ENCODE measurements at regions not wholly inside any gene's neighbourhood (a gene's known extent, or its start where the extent isn't known, plus 50 kb on each side); places are given as distances from the start of the nearest gene placed in this dataset.

DNA sequence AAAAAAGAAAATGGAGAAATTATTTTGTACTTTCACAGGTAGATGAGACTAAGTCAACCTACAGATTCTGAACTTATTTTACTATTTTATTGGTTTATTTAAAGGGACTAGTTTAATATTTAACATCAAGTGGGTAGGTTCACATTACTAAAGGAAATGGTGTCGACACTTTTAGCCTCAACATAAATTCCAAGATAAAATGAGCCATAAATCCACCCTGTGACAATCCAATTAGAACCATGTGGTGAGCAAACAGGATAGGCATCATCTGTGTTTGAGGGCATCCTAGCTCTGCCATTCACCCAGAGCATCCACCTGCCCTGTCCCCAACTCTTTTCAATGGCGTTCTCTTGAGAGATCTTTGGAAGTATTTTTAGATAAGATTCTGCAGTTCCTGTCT is 92.8 kb upstream of the PMFBP1 start (continued):
- TF ChIP-seq POLR2H (tag; IDR thresholded peaks at IDR 0.05; ENCODE audit: low read depth) (no peak), ZNF583 (CRISPR knock-in tag; IDR thresholded peaks at IDR 0.05) (no peak), ZBTB17 (CRISPR knock-in tag; IDR thresholded peaks at IDR 0.05) (no peak), DPF2 (IDR thresholded peaks at IDR 0.05) (no peak), YBX1 (IDR thresholded peaks at IDR 0.05) (no peak)
- TF ChIP-seq, protein P1, sequence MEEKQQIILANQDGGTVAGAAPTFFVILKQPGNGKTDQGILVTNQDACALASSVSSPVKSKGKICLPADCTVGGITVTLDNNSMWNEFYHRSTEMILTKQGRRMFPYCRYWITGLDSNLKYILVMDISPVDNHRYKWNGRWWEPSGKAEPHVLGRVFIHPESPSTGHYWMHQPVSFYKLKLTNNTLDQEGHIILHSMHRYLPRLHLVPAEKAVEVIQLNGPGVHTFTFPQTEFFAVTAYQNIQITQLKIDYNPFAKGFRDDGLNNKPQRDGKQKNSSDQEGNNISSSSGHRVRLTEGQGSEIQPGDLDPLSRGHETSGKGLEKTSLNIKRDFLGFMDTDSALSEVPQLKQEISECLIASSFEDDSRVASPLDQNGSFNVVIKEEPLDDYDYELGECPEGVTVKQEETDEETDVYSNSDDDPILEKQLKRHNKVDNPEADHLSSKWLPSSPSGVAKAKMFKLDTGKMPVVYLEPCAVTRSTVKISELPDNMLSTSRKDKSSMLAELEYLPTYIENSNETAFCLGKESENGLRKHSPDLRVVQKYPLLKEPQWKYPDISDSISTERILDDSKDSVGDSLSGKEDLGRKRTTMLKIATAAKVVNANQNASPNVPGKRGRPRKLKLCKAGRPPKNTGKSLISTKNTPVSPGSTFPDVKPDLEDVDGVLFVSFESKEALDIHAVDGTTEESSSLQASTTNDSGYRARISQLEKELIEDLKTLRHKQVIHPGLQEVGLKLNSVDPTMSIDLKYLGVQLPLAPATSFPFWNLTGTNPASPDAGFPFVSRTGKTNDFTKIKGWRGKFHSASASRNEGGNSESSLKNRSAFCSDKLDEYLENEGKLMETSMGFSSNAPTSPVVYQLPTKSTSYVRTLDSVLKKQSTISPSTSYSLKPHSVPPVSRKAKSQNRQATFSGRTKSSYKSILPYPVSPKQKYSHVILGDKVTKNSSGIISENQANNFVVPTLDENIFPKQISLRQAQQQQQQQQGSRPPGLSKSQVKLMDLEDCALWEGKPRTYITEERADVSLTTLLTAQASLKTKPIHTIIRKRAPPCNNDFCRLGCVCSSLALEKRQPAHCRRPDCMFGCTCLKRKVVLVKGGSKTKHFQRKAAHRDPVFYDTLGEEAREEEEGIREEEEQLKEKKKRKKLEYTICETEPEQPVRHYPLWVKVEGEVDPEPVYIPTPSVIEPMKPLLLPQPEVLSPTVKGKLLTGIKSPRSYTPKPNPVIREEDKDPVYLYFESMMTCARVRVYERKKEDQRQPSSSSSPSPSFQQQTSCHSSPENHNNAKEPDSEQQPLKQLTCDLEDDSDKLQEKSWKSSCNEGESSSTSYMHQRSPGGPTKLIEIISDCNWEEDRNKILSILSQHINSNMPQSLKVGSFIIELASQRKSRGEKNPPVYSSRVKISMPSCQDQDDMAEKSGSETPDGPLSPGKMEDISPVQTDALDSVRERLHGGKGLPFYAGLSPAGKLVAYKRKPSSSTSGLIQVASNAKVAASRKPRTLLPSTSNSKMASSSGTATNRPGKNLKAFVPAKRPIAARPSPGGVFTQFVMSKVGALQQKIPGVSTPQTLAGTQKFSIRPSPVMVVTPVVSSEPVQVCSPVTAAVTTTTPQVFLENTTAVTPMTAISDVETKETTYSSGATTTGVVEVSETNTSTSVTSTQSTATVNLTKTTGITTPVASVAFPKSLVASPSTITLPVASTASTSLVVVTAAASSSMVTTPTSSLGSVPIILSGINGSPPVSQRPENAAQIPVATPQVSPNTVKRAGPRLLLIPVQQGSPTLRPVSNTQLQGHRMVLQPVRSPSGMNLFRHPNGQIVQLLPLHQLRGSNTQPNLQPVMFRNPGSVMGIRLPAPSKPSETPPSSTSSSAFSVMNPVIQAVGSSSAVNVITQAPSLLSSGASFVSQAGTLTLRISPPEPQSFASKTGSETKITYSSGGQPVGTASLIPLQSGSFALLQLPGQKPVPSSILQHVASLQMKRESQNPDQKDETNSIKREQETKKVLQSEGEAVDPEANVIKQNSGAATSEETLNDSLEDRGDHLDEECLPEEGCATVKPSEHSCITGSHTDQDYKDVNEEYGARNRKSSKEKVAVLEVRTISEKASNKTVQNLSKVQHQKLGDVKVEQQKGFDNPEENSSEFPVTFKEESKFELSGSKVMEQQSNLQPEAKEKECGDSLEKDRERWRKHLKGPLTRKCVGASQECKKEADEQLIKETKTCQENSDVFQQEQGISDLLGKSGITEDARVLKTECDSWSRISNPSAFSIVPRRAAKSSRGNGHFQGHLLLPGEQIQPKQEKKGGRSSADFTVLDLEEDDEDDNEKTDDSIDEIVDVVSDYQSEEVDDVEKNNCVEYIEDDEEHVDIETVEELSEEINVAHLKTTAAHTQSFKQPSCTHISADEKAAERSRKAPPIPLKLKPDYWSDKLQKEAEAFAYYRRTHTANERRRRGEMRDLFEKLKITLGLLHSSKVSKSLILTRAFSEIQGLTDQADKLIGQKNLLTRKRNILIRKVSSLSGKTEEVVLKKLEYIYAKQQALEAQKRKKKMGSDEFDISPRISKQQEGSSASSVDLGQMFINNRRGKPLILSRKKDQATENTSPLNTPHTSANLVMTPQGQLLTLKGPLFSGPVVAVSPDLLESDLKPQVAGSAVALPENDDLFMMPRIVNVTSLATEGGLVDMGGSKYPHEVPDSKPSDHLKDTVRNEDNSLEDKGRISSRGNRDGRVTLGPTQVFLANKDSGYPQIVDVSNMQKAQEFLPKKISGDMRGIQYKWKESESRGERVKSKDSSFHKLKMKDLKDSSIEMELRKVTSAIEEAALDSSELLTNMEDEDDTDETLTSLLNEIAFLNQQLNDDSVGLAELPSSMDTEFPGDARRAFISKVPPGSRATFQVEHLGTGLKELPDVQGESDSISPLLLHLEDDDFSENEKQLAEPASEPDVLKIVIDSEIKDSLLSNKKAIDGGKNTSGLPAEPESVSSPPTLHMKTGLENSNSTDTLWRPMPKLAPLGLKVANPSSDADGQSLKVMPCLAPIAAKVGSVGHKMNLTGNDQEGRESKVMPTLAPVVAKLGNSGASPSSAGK (IDR thresholded peaks at IDR 0.05), result no peak
- TF ChIP-seq, protein P2, sequence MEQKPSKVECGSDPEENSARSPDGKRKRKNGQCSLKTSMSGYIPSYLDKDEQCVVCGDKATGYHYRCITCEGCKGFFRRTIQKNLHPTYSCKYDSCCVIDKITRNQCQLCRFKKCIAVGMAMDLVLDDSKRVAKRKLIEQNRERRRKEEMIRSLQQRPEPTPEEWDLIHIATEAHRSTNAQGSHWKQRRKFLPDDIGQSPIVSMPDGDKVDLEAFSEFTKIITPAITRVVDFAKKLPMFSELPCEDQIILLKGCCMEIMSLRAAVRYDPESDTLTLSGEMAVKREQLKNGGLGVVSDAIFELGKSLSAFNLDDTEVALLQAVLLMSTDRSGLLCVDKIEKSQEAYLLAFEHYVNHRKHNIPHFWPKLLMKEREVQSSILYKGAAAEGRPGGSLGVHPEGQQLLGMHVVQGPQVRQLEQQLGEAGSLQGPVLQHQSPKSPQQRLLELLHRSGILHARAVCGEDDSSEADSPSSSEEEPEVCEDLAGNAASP (IDR thresholded peaks at IDR 0.05), result no peak

Measured in K562 (cell line).